NT2/D1 (cell line): ENCODE measurements at regions not wholly inside any gene's neighbourhood (a gene's known extent, or its start where the extent isn't known, plus 50 kb on each side); places are given as distances from the start of the nearest gene placed in this dataset.
A peak's percentile ranks its signal among the peaks of the same experiment; 100 is the strongest.
"Not testable (repeated sequence)": the region's sequence is repeated elsewhere in the genome, so short reads cannot be mapped to it uniquely, and the experiment has no call there.

ENCODE experiments used
- DNase-seq: peaks from one replicate; pipeline ENCODE4 v3.0.0-alpha.2; 2011; ENCODE audit warnings: low read depth, low spot score
- H3K27me3 ChIP-seq: 2 replicates; pipeline ENCODE4 v1.6.0; 2011; ENCODE audit warnings: mild to moderate bottlenecking; ENCODE audit not compliant: insufficient read length, insufficient read depth
- H3K36me3 ChIP-seq: 2 replicates; pipeline ENCODE4 v1.6.1; 2011; ENCODE audit warnings: mild to moderate bottlenecking, low read length, mixed read lengths; ENCODE audit not compliant: insufficient read depth, insufficient read length
- H3K4me1 ChIP-seq: 2 replicates; pipeline ENCODE4 v1.5.1; 2011; ENCODE audit not compliant: insufficient read depth, insufficient read length
- H3K4me3 ChIP-seq: 2 replicates; pipeline ENCODE4 v1.5.1; 2011; ENCODE audit warnings: low read depth; ENCODE audit not compliant: insufficient read length
- H3K9ac ChIP-seq: 2 replicates; pipeline ENCODE4 v1.6.0; 2011; ENCODE audit warnings: low read depth; ENCODE audit not compliant: insufficient read length
- H3K9me3 ChIP-seq: 2 replicates; pipeline ENCODE4 v1.5.1; 2011; ENCODE audit warnings: mild to moderate bottlenecking, low read length; ENCODE audit not compliant: insufficient read depth
- SUZ12 ChIP-seq: IDR thresholded peaks from 2 replicates; pipeline ENCODE4 v1.6.1; 2011; ENCODE audit not compliant: insufficient read length, insufficient read depth; ENCODE audit errors: extremely low read depth
- YY1 ChIP-seq: IDR thresholded peaks from 2 replicates; pipeline ENCODE4 v1.6.1; 2011; ENCODE audit not compliant: insufficient read length, insufficient read depth
- ZNF274 ChIP-seq: IDR thresholded peaks from 2 replicates; pipeline ENCODE4 v1.6.1; 2011; ENCODE audit warnings: mild to moderate bottlenecking, low read depth, low read length

DNA sequence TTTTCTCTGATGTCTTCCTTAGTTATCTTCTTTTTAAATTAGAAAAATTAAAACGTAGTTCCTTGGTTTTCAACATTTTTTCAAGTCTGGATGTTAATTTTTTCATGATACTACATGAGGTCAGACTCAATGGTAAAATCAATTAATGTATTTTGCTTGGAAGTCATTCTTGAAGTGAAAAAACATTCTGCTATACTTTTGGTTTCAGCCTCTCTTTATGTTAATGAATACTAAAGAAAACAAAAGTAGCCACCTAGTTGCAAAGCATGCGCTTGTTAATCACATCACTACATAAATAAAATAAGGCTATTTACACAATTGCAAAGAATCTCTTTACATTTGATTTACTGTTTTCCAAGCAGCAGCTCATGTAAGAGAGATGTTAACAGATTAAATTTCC, 170.4 kb downstream of the LIPI start:
- Histone ChIP-seq H3K36me3 (peaks cover 11% of the 10 kb centered on the region), H3K9ac (no peak overlapping the region), H3K9me3 (no peaks in the 10 kb centered on the region), H3K27me3 (no peaks in the 10 kb centered on the region), H3K4me3 (no peak overlapping the region), H3K4me1 (no peaks in the 10 kb centered on the region)
- no peak for TF ChIP-seq ZNF274
- no peak for TF ChIP-seq SUZ12
- no peak for TF ChIP-seq YY1
- DNase-seq: no peak

DNA sequence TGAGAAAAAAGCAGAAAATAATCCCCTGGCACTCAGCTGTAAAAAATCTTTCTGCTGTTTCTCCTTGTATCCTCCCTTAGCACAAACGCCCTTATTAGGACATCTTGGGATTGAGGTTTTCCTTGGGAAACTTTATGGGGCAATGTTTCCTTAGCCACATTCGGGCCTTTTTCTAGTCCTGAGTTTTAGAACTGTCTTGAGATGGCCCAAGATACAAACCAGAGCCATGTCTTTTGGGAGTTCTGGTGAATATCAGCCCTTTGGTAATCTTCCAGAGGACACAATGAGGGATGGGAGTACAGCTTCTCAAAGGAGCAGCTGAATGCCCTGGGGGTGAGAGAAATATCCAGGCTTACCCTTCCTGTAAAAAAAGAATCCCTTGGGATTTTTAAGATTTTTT, 182.1 kb downstream of the LIPI start:
- H3K9ac ChIP-seq: not testable (repeated sequence)

DNA sequence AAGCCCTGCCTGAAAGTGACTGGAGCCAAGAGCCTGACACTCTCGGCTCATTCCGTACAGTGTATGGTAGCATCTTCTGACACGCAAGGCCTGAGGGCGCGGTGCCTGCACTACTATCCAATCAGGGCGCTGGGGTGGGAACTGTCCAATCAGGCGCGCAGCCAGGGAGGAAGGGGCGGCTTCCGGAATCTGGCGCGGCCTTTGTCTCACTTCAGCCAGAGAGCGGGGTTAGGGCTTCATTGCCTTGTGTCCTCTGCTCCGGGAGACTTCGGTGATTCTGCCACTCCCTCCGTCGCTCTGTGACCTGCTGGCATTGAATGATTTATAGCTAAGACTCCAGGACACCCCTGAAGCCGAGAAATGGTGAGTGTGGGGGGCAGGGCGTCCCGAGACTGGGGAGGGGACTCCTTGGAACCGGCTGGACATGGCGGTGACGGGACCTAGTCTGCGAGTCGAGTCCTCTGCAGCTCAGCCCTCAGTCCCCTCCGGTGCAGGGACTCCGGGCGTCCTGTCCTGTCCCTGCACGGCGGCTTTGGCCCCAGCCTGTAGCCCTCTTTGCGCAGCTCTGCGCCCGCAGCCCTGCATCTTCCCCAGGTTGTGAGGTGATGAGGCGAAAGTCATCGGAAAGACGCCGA, 183.4 kb downstream of the LIPI start:
- not testable (repeated sequence) for H3K9me3 ChIP-seq, H3K27me3 ChIP-seq, H3K4me1 ChIP-seq
- peaks cover 11% of the 10 kb centered on the region for H3K36me3 ChIP-seq
- peak overlapping the region; percentile 92 for H3K9ac ChIP-seq
- peak; percentile 96 for DNase-seq
- H3K4me3 ChIP-seq: peak overlapping the region; percentile 80

More for the DNA sequence above, 182.1 kb downstream of the LIPI start:
- H3K4me1 ChIP-seq, H3K9me3 ChIP-seq, H3K27me3 ChIP-seq, DNase-seq: not testable (repeated sequence)
- H3K36me3 ChIP-seq: peaks cover 15% of the 10 kb centered on the region
- peak overlapping the region; percentile 80 for H3K4me3 ChIP-seq

DNA sequence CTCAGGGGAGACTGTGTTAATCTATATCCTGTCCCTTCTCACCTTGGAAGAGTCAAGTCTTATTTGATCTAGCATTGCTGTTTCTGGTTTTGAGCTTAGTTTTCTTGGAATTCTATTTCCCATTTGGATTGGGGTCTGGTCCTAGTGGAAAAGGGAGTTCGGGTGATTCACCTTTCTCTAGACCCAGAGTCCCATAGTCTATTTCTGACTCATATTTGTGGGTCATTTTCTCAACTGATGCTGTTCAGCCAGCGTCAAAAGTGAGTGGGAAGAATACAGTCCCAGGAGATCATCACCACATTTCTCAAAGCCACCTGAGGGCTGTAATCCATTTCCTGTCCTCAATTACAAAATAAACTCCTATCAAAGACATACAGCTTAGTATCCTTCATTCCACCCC, 190.6 kb downstream of the LIPI start:
- H3K36me3 ChIP-seq, H3K9me3 ChIP-seq, H3K4me1 ChIP-seq, DNase-seq, H3K9ac ChIP-seq, H3K4me3 ChIP-seq, H3K27me3 ChIP-seq: not testable (repeated sequence)

GRCh38 chr21:14015841-14016240, 194.9 kb downstream of the LIPI start:
- H3K36me3 ChIP-seq, H3K9ac ChIP-seq, H3K4me3 ChIP-seq, H3K9me3 ChIP-seq, DNase-seq, H3K27me3 ChIP-seq: not testable (repeated sequence)
- H3K4me1 ChIP-seq: peaks cover 12% of the 10 kb centered on the region

GRCh38 chr21:14013623-14014498, 196.9 kb downstream of the LIPI start:
- H3K36me3 ChIP-seq, H3K9ac ChIP-seq, H3K4me3 ChIP-seq, DNase-seq, H3K27me3 ChIP-seq, H3K9me3 ChIP-seq: not testable (repeated sequence)
- H3K4me1 ChIP-seq: peaks cover 16% of the 10 kb centered on the region

DNA sequence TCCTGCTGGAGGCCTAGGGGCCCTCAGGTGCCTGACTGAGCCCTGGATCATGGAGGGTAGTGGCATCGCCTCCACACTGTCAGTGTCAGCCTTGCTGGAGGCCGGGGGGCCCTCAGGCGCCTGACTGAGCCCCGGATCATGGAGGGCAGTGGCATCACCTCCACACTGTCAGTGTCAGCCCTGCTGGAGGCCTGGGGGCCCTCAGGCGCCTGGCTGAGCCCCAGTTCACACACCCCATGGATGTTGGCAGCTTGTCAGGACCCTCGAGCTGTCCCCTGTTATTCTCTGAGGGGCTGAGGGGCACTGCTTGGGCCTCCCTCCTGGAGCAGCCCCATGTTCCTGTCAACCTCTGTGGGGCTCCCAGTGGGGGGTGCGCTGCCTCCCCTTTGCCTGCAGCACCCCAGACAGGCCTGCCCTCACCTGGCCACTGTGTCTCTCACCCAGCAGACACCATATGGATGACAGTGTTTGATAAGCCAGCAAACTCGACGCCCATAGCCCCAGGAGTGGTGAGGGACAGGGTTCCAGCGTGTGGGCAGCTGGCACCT, 197.6 kb downstream of the LIPI start:
- Histone ChIP-seq H3K4me1 (peaks cover 16% of the 10 kb centered on the region), H3K9me3 (no peaks in the 10 kb centered on the region), H3K27me3 (no peaks in the 10 kb centered on the region), H3K4me3 (no peak overlapping the region), H3K36me3 (no peaks in the 10 kb centered on the region), H3K9ac (peak overlapping the region; percentile 26)
- TF ChIP-seq YY1: no peak
- TF ChIP-seq SUZ12: no peak
- no peak for TF ChIP-seq ZNF274
- no peak for DNase-seq

DNA sequence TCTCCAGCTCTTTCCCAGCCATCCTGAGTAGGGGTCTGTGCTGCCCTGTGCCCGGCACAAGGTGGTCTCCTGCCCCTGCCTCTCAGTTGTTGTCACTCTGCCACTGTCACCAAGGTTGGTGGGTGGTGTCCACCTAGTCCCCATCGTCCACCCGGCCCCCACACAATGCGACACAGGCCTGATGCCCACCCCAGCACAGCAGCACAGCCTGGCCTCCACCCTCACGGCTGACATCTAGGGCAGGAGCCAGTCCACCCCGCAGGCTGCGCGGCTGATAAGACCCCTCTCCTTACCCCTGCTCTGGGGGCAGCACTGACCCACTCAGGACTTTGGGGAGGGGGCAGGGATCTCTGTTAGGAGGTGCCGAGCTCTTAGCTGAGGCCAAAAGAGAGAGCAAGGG, 198.3 kb downstream of the LIPI start:
- Histone ChIP-seq H3K4me3 (no peak overlapping the region), H3K9ac (no peak overlapping the region), H3K4me1 (peaks cover 16% of the 10 kb centered on the region), H3K36me3 (no peaks in the 10 kb centered on the region), H3K9me3 (no peaks in the 10 kb centered on the region), H3K27me3 (no peaks in the 10 kb centered on the region)
- DNase-seq: no peak
- TF ChIP-seq YY1 (no peak), SUZ12 (no peak), ZNF274 (no peak)

DNA sequence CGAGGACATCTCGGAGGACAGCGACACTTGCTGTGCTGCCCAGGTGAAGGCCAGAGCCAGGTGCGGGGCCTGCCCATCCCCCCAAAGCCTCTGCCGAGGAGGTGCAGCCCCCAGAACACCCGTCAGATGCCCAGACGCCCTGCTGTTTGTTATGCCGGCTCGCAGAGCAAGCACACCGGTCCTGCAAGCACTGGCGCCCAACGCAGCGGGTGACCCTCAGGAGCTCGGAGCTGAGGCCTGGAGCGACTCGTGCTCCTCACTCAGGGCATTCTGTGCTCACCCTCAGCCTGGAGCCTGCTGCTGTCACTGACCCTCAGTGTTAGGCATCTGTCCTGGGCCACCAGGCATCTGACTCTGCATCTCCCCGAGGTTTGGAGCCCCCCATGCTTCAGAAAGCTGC, 199.0 kb downstream of the LIPI start:
- H3K9me3 ChIP-seq, H3K9ac ChIP-seq, H3K27me3 ChIP-seq, H3K36me3 ChIP-seq, DNase-seq, H3K4me3 ChIP-seq: not testable (repeated sequence)
- peaks cover 19% of the 10 kb centered on the region for H3K4me1 ChIP-seq

- DNase-seq, H3K9me3 ChIP-seq, H3K4me3 ChIP-seq, H3K9ac ChIP-seq, H3K27me3 ChIP-seq, H3K36me3 ChIP-seq: not testable (repeated sequence)
- H3K4me1 ChIP-seq: peaks cover 19% of the 10 kb centered on the region
Observed at GRCh38 chr21:14011149-14011548, 199.6 kb downstream of the LIPI start.
